ENCODE measurements at regions not wholly inside any gene's neighbourhood (a gene's known extent, or its start where the extent isn't known, plus 50 kb on each side); places are given as distances from the start of the nearest gene placed in this dataset.

DNA sequence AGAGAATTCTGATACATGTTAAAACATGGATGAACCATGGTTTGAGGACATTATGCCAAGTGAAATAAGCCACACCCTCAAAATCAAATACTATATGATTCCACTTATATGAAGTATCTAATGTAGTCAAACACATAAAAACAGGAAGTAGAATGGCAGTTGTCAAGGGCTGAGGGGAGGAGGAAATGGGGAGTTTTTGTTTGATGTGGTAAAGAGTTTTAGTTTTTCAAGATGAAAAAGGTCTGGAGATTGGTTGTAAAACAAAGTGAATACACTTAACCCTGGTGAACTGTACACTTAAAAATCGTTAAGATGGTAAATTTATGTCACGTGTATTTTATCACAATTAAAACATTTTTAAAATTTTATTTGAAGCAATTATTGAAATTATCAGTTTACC lies 127.4 kb upstream of the GRIK2 start:
- Histone ChIP-seq H3K27ac (ENCODE audit: insufficient read depth, low read length, poor library complexity, severe bottlenecking) (no peak overlapping the region), H3K27me3 (replicated peaks; ENCODE audit: control insufficient read depth, insufficient read depth, low read length, poor library complexity, severe bottlenecking) (no peaks in the 10 kb centered on the region), H3K4me1 (ENCODE audit: control insufficient read depth, insufficient read depth, low read length, poor library complexity, severe bottlenecking) (no peaks in the 10 kb centered on the region), H3K4me3 (ENCODE audit: insufficient read depth, low read depth, low read length, poor library complexity, severe bottlenecking) (no peak overlapping the region), H3K9me3 (ENCODE audit: control insufficient read depth, low read length) (no peaks in the 10 kb centered on the region), H3K36me3 (ENCODE audit: control insufficient read depth, insufficient read depth, low read length) (no peaks in the 10 kb centered on the region)
- no peak for DNase-seq

- H3K4me1 ChIP-seq (ENCODE audit: control insufficient read depth, insufficient read depth, low read length, poor library complexity, severe bottlenecking): no peaks in the 10 kb centered on the region
- H3K9me3 ChIP-seq (ENCODE audit: control insufficient read depth, low read length): no peaks in the 10 kb centered on the region
- no peaks in the 10 kb centered on the region for H3K27me3 ChIP-seq (replicated peaks; ENCODE audit: control insufficient read depth, insufficient read depth, low read length, poor library complexity, severe bottlenecking)
- H3K36me3 ChIP-seq (ENCODE audit: control insufficient read depth, insufficient read depth, low read length): no peaks in the 10 kb centered on the region
- no peak overlapping the region for H3K4me3 ChIP-seq (ENCODE audit: insufficient read depth, low read depth, low read length, poor library complexity, severe bottlenecking)
- DNase-seq: no peak
- no peak overlapping the region for H3K27ac ChIP-seq (ENCODE audit: insufficient read depth, low read length, poor library complexity, severe bottlenecking)
Measured at GRCh38 chr6:101268541-101268940, 125.0 kb upstream of the GRIK2 start.

DNA sequence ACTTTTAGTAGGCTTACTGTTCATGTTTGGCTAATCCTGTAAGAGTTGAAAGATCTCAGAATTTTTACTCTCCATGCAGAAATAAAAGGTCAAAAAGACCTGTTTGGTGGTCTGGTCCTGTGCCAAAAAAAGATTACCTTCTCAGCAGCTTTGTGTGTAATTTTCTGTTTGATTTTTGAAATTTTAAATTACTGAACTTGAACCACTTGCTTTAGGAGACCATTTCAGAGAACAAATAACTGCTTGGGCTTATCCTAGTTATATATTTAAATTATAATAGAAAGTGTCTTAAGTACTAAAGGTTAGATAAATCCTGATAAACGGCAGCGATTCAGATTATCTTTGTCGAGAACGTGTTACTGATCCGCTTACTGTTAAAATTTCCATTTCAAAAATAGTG lies 118.3 kb upstream of the GRIK2 start:
- Histone ChIP-seq H3K4me1 (ENCODE audit: control insufficient read depth, insufficient read depth, low read length, poor library complexity, severe bottlenecking) (no peaks in the 10 kb centered on the region), H3K9me3 (ENCODE audit: control insufficient read depth, low read length) (no peaks in the 10 kb centered on the region), H3K27me3 (replicated peaks; ENCODE audit: control insufficient read depth, insufficient read depth, low read length, poor library complexity, severe bottlenecking) (no peaks in the 10 kb centered on the region), H3K4me3 (ENCODE audit: insufficient read depth, low read depth, low read length, poor library complexity, severe bottlenecking) (no peak overlapping the region), H3K27ac (ENCODE audit: insufficient read depth, low read length, poor library complexity, severe bottlenecking) (no peak overlapping the region), H3K36me3 (ENCODE audit: control insufficient read depth, insufficient read depth, low read length) (no peaks in the 10 kb centered on the region)
- DNase-seq: no peak

- Histone ChIP-seq H3K27me3 (replicated peaks; ENCODE audit: control insufficient read depth, insufficient read depth, low read length, poor library complexity, severe bottlenecking) (no peaks in the 10 kb centered on the region), H3K4me3 (ENCODE audit: insufficient read depth, low read depth, low read length, poor library complexity, severe bottlenecking) (no peak overlapping the region), H3K4me1 (ENCODE audit: control insufficient read depth, insufficient read depth, low read length, poor library complexity, severe bottlenecking) (no peaks in the 10 kb centered on the region), H3K9me3 (ENCODE audit: control insufficient read depth, low read length) (no peaks in the 10 kb centered on the region), H3K36me3 (ENCODE audit: control insufficient read depth, insufficient read depth, low read length) (no peaks in the 10 kb centered on the region), H3K27ac (ENCODE audit: insufficient read depth, low read length, poor library complexity, severe bottlenecking) (no peak overlapping the region)
- DNase-seq: no peak
Measured at GRCh38 chr6:101276066-101276465, 117.4 kb upstream of the GRIK2 start.

DNA sequence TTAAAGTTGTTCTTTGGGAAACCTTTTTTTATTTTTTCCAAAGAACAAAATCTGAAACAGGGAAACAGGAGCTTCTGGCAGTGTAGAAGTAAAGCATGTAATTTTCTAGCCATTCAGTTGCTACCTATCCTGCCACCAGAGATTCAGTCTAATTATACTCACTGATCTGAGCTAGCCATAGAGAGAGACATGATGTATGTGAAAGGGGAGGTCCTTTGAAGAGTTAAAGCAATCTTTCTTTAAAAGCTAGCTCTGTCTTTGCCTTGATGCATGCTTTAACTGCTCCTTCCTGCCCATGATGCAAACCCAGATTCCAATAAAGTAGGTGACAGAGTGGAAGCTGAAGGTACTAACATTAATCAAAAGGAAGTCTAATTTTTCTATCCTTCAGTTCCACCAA lies 114.1 kb upstream of the GRIK2 start:
- H3K9me3 ChIP-seq (ENCODE audit: control insufficient read depth, low read length): no peaks in the 10 kb centered on the region
- no peak overlapping the region for H3K4me3 ChIP-seq (ENCODE audit: insufficient read depth, low read depth, low read length, poor library complexity, severe bottlenecking)
- DNase-seq: no peak
- no peaks in the 10 kb centered on the region for H3K27me3 ChIP-seq (replicated peaks; ENCODE audit: control insufficient read depth, insufficient read depth, low read length, poor library complexity, severe bottlenecking)
- H3K4me1 ChIP-seq (ENCODE audit: control insufficient read depth, insufficient read depth, low read length, poor library complexity, severe bottlenecking): no peaks in the 10 kb centered on the region
- H3K36me3 ChIP-seq (ENCODE audit: control insufficient read depth, insufficient read depth, low read length): no peaks in the 10 kb centered on the region
- no peak overlapping the region for H3K27ac ChIP-seq (ENCODE audit: insufficient read depth, low read length, poor library complexity, severe bottlenecking)

- Histone ChIP-seq H3K27me3 (replicated peaks; ENCODE audit: control insufficient read depth, insufficient read depth, low read length, poor library complexity, severe bottlenecking) (no peaks in the 10 kb centered on the region), H3K4me1 (ENCODE audit: control insufficient read depth, insufficient read depth, low read length, poor library complexity, severe bottlenecking) (no peaks in the 10 kb centered on the region), H3K36me3 (ENCODE audit: control insufficient read depth, insufficient read depth, low read length) (no peaks in the 10 kb centered on the region), H3K27ac (ENCODE audit: insufficient read depth, low read length, poor library complexity, severe bottlenecking) (no peak overlapping the region), H3K9me3 (ENCODE audit: control insufficient read depth, low read length) (no peaks in the 10 kb centered on the region), H3K4me3 (ENCODE audit: insufficient read depth, low read depth, low read length, poor library complexity, severe bottlenecking) (no peak overlapping the region)
- DNase-seq: no peak
Measured at GRCh38 chr6:101281266-101281665, 112.2 kb upstream of the GRIK2 start.

GRCh38 chr6:101284131-101284530 lies 109.4 kb upstream of the GRIK2 start:
- Histone ChIP-seq H3K4me1 (ENCODE audit: control insufficient read depth, insufficient read depth, low read length, poor library complexity, severe bottlenecking) (no peaks in the 10 kb centered on the region), H3K36me3 (ENCODE audit: control insufficient read depth, insufficient read depth, low read length) (no peaks in the 10 kb centered on the region), H3K4me3 (ENCODE audit: insufficient read depth, low read depth, low read length, poor library complexity, severe bottlenecking) (no peak overlapping the region), H3K27ac (ENCODE audit: insufficient read depth, low read length, poor library complexity, severe bottlenecking) (no peak overlapping the region), H3K27me3 (replicated peaks; ENCODE audit: control insufficient read depth, insufficient read depth, low read length, poor library complexity, severe bottlenecking) (no peaks in the 10 kb centered on the region), H3K9me3 (ENCODE audit: control insufficient read depth, low read length) (no peaks in the 10 kb centered on the region)
- DNase-seq: no peak

GRCh38 chr6:101286146-101286545 lies 107.4 kb upstream of the GRIK2 start:
- no peaks in the 10 kb centered on the region for H3K9me3 ChIP-seq (ENCODE audit: control insufficient read depth, low read length)
- no peak overlapping the region for H3K27ac ChIP-seq (ENCODE audit: insufficient read depth, low read length, poor library complexity, severe bottlenecking)
- DNase-seq: no peak
- no peaks in the 10 kb centered on the region for H3K27me3 ChIP-seq (replicated peaks; ENCODE audit: control insufficient read depth, insufficient read depth, low read length, poor library complexity, severe bottlenecking)
- no peaks in the 10 kb centered on the region for H3K36me3 ChIP-seq (ENCODE audit: control insufficient read depth, insufficient read depth, low read length)
- no peaks in the 10 kb centered on the region for H3K4me1 ChIP-seq (ENCODE audit: control insufficient read depth, insufficient read depth, low read length, poor library complexity, severe bottlenecking)
- H3K4me3 ChIP-seq (ENCODE audit: insufficient read depth, low read depth, low read length, poor library complexity, severe bottlenecking): no peak overlapping the region

- no peak overlapping the region for H3K4me3 ChIP-seq (ENCODE audit: insufficient read depth, low read depth, low read length, poor library complexity, severe bottlenecking)
- no peaks in the 10 kb centered on the region for H3K36me3 ChIP-seq (ENCODE audit: control insufficient read depth, insufficient read depth, low read length)
- no peaks in the 10 kb centered on the region for H3K4me1 ChIP-seq (ENCODE audit: control insufficient read depth, insufficient read depth, low read length, poor library complexity, severe bottlenecking)
- H3K27me3 ChIP-seq (replicated peaks; ENCODE audit: control insufficient read depth, insufficient read depth, low read length, poor library complexity, severe bottlenecking): no peaks in the 10 kb centered on the region
- DNase-seq: no peak
- no peak overlapping the region for H3K27ac ChIP-seq (ENCODE audit: insufficient read depth, low read length, poor library complexity, severe bottlenecking)
- no peaks in the 10 kb centered on the region for H3K9me3 ChIP-seq (ENCODE audit: control insufficient read depth, low read length)
Measured at GRCh38 chr6:101290346-101290745, 103.2 kb upstream of the GRIK2 start.

DNA sequence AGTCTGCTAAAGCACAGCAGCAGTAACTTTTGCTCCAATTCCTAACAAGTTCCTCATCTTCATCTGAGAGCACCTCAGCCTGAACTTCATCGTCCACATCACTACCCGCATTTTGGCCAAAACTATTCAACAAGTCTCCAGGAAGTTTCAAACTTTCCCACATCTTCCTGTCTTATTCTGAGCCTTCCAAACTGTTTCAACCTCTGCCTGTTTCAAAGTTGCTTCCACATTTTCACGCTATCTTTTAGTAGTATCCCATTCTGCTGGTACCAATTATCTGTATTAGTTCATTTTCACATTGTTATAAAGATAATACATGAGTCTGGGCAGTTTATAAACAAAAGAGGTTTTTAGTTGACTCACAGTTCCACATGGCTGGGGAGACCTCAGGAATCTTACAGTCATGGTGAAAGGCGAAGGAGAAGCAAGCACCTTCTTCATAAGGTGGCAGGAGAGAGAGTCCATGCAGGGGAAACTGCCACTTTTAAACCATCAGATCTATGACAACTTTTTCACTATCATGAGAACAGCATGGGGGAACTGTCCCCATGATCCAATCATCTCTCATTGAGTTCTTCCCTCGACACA lies 99.4 kb upstream of the GRIK2 start:
- H3K4me1 ChIP-seq (ENCODE audit: control insufficient read depth, insufficient read depth, low read length, poor library complexity, severe bottlenecking): no peaks in the 10 kb centered on the region
- H3K27ac ChIP-seq (ENCODE audit: insufficient read depth, low read length, poor library complexity, severe bottlenecking): no peak overlapping the region
- H3K4me3 ChIP-seq (ENCODE audit: insufficient read depth, low read depth, low read length, poor library complexity, severe bottlenecking): no peak overlapping the region
- H3K36me3 ChIP-seq (ENCODE audit: control insufficient read depth, insufficient read depth, low read length): no peaks in the 10 kb centered on the region
- H3K27me3 ChIP-seq (replicated peaks; ENCODE audit: control insufficient read depth, insufficient read depth, low read length, poor library complexity, severe bottlenecking): no peaks in the 10 kb centered on the region
- DNase-seq: no peak
- H3K9me3 ChIP-seq (ENCODE audit: control insufficient read depth, low read length): no peaks in the 10 kb centered on the region

DNA sequence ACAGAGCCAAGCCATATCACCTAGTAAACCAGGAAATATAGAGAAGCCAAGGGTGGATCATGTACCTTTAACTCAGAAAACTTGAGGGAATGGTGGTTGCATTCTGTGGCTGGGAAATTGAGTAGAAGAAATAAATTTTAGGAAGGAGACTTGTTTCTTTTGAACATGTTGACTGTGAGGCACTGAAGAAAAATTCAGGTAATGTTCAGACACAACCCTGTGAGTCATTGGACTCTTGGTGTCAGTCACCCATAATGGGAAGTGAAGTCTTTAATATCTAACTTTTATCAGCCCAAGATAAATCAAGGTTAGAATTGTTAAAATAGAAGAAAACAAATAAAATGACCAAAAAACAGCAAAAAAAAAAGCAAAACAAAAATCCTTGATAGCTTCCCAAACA lies 98.8 kb upstream of the GRIK2 start:
- Histone ChIP-seq H3K4me1 (ENCODE audit: control insufficient read depth, insufficient read depth, low read length, poor library complexity, severe bottlenecking) (no peaks in the 10 kb centered on the region), H3K9me3 (ENCODE audit: control insufficient read depth, low read length) (no peaks in the 10 kb centered on the region), H3K27me3 (replicated peaks; ENCODE audit: control insufficient read depth, insufficient read depth, low read length, poor library complexity, severe bottlenecking) (no peaks in the 10 kb centered on the region), H3K4me3 (ENCODE audit: insufficient read depth, low read depth, low read length, poor library complexity, severe bottlenecking) (no peak overlapping the region), H3K27ac (ENCODE audit: insufficient read depth, low read length, poor library complexity, severe bottlenecking) (no peak overlapping the region), H3K36me3 (ENCODE audit: control insufficient read depth, insufficient read depth, low read length) (no peaks in the 10 kb centered on the region)
- no peak for DNase-seq
